ENCODE measurements at regions not wholly inside any gene's neighbourhood (a gene's known extent, or its start where the extent isn't known, plus 50 kb on each side); places are given as distances from the start of the nearest gene placed in this dataset.

- Histone ChIP-seq H3K9me3 (no peaks in the 10 kb centered on the region), H3K4me1 (no peaks in the 10 kb centered on the region), H3K27me3 (replicated peaks; ENCODE audit: control insufficient read depth, insufficient read depth, low read length) (no peaks in the 10 kb centered on the region), H3K4me3 (ENCODE audit: low read depth, low read length) (no peak overlapping the region), H3K36me3 (ENCODE audit: control insufficient read depth, insufficient read depth, low read length) (no peaks in the 10 kb centered on the region)
- H3K27me3 Mint-ChIP-seq (ENCODE audit: insufficient read depth, unreplicated experiment) = peaks cover 4% of the 10 kb centered on the region
- no peak for TF ChIP-seq CTCF (IDR thresholded peaks at IDR 0.05; ENCODE audit: insufficient read depth in 1 of 2, low read depth in 1 of 2, low read length in 1 of 2, severe bottlenecking in 1 of 2, unreplicated experiment in 1 of 2)
- ChIA-PET CTCF (no interaction called here), POLR2A (no interaction called here)
- H3K27ac Mint-ChIP-seq (ENCODE audit: unreplicated experiment) = no peak overlapping the region
- no peaks in the 10 kb centered on the region for H3K36me3 Mint-ChIP-seq (ENCODE audit: insufficient read depth, unreplicated experiment)
- BruUV-seq (replicated peaks) = no TSS peak
- no peak overlapping the region for H3K4me3 Mint-ChIP-seq (ENCODE audit: unreplicated experiment)
- intact Hi-C loops (cut with micrococcal nuclease; ENCODE audit: unreplicated experiment) = no loop called here
- H3K4me1 Mint-ChIP-seq (ENCODE audit: low read depth, unreplicated experiment) = no peaks in the 10 kb centered on the region
- no peak for DNase-seq
- H3K9me3 Mint-ChIP-seq (ENCODE audit: unreplicated experiment) = no peaks in the 10 kb centered on the region
Observed at GRCh38 chr2:187749804-187750431, 195.7 kb upstream of the TFPI start.

GRCh38 chr2:187768995-187769394, 214.8 kb upstream of the TFPI start:
- Histone ChIP-seq H3K36me3 (ENCODE audit: control insufficient read depth, insufficient read depth, low read length) (no peaks in the 10 kb centered on the region), H3K27me3 (replicated peaks; ENCODE audit: control insufficient read depth, insufficient read depth, low read length) (no peaks in the 10 kb centered on the region), H3K9me3 (no peaks in the 10 kb centered on the region), H3K4me1 (no peaks in the 10 kb centered on the region), H3K4me3 (ENCODE audit: low read depth, low read length) (no peak overlapping the region)
- Mint-ChIP-seq H3K4me1 (ENCODE audit: low read depth, unreplicated experiment) (no peaks in the 10 kb centered on the region), H3K27me3 (ENCODE audit: insufficient read depth, unreplicated experiment) (peaks cover 2% of the 10 kb centered on the region), H3K36me3 (ENCODE audit: insufficient read depth, unreplicated experiment) (peaks cover 5% of the 10 kb centered on the region), H3K4me3 (ENCODE audit: unreplicated experiment) (no peak overlapping the region), H3K27ac (ENCODE audit: unreplicated experiment) (no peak overlapping the region), H3K9me3 (ENCODE audit: unreplicated experiment) (no peaks in the 10 kb centered on the region)
- BruUV-seq (replicated peaks) = no TSS peak
- POLR2A ChIA-PET = no interaction called here
- TF ChIP-seq CTCF (IDR thresholded peaks at IDR 0.05; ENCODE audit: insufficient read depth in 1 of 2, low read depth in 1 of 2, low read length in 1 of 2, severe bottlenecking in 1 of 2, unreplicated experiment in 1 of 2) = no peak
- DNase-seq = no peak
- CTCF ChIA-PET = no interaction called here
- intact Hi-C loops (cut with micrococcal nuclease; ENCODE audit: unreplicated experiment) = no loop called here

GRCh38 chr2:187769437-187769836, 215.2 kb upstream of the TFPI start:
- H3K4me3 ChIP-seq (ENCODE audit: low read depth, low read length) = no peak overlapping the region
- H3K4me3 Mint-ChIP-seq (ENCODE audit: unreplicated experiment) = no peak overlapping the region
- H3K36me3 Mint-ChIP-seq (ENCODE audit: insufficient read depth, unreplicated experiment) = peaks cover 5% of the 10 kb centered on the region
- H3K27me3 Mint-ChIP-seq (ENCODE audit: insufficient read depth, unreplicated experiment) = peaks cover 2% of the 10 kb centered on the region
- intact Hi-C loops (cut with micrococcal nuclease; ENCODE audit: unreplicated experiment) = no loop called here
- H3K36me3 ChIP-seq (ENCODE audit: control insufficient read depth, insufficient read depth, low read length) = no peaks in the 10 kb centered on the region
- no peak for DNase-seq
- no peaks in the 10 kb centered on the region for H3K4me1 ChIP-seq
- no peak for TF ChIP-seq CTCF (IDR thresholded peaks at IDR 0.05; ENCODE audit: insufficient read depth in 1 of 2, low read depth in 1 of 2, low read length in 1 of 2, severe bottlenecking in 1 of 2, unreplicated experiment in 1 of 2)
- no peaks in the 10 kb centered on the region for H3K9me3 ChIP-seq
- CTCF ChIA-PET = no interaction called here
- no peaks in the 10 kb centered on the region for H3K9me3 Mint-ChIP-seq (ENCODE audit: unreplicated experiment)
- POLR2A ChIA-PET = no interaction called here
- no peaks in the 10 kb centered on the region for H3K4me1 Mint-ChIP-seq (ENCODE audit: low read depth, unreplicated experiment)
- no peaks in the 10 kb centered on the region for H3K27me3 ChIP-seq (replicated peaks; ENCODE audit: control insufficient read depth, insufficient read depth, low read length)
- BruUV-seq (replicated peaks) = no TSS peak
- H3K27ac Mint-ChIP-seq (ENCODE audit: unreplicated experiment) = no peak overlapping the region
